Tongue (tissue), 1 donor: ENCODE measurements at regions not wholly inside any gene's neighbourhood (a gene's known extent, or its start where the extent isn't known, plus 50 kb on each side); places are given as distances from the start of the nearest gene placed in this dataset.
"Not testable (repeated sequence)": the region's sequence is repeated elsewhere in the genome, so short reads cannot be mapped to it uniquely, and the experiment has no call there.

Experiments used
- DNase-seq: peaks from one replicate; pipeline ENCODE4 v3.0.0-alpha.2; 2015

GRCh38 chr12:78519422-78519821 lies 345.2 kb upstream of the SYT1 start:
- no peak for DNase-seq

- no peak for DNase-seq
Observed at GRCh38 chr12:78530100-78530765, 334.3 kb upstream of the SYT1 start.

DNA sequence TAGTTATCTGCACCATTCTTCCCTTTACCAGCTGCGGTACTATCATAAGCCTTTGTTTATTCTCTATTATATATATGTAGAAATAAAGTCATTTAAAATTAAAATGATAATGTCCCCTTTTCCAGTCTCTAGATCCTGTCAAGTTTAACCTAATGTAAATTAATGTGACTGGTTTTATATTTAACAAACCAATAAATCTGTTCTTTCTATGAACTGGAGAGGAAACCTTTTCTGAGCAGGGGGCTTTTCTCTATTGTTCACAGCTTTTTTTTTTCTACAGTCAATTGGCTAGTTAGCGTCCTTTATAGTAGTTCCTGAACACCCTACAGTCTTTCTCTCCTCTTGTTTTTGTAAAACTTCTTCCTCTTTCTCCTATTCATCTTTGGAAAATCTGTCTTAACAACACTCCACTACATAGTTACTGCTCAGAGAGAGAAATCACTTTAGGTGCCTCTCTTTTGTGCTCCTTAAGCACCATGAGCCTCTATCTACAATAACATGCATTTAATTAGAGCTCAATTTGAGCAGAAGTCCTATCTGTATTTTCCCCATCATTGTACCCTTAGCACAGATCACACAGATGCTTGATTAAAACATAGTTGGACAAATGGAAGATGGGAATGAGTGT lies 332.6 kb upstream of the SYT1 start:
- no peak for DNase-seq

DNA sequence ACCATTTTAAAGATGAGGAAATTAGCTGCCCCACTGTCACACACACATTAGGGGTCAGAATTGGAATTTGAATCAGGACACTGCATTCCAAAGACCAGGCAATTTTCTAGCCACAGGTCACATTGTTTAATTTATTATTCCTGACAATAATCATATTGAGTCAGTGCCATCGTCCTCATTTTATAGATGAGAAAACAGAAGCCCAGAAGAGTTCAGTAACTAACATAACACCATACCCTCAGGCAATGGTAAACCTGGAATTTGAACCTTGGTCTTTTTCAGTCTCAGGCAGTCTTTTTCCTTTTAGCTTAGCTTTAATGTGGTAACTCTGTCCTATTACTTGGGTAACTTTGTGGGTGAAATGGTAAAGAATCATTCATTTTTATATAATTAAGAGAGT lies 330.3 kb upstream of the SYT1 start:
- no peak for DNase-seq

DNA sequence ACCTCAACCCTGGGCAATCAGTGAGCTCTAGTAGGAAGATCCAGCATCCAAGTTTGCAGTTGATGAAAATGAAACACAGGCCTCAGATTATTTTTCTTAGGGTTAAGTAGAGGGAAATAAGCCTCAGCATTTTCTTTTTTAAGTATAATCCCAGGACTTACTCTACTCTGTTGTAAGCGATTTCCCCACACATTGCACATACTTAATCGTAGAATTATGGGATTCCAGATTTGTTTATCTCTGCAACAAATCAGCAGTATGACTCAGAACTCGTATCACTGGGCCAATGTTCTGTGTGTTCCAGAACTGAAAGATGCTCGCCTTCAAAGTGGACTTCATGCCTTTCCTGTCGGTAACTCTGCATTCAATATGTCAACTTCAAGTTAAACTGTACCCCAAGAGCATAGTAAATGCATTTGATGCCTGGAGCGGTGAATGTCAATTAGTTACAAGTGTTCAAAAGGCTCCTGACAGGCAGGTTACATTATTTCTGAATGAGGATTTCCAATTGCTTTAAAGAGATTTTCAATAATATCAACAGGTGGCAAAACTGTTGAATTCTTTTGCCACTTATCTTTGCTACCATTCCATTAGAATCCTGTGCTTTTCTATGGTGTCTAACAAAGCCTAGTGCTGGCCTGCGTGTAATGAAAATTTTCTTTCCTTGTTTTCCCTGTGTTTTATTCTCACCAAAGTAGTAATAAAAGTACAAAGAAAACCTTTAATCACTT lies 323.8 kb upstream of the SYT1 start:
- no peak for DNase-seq

DNA sequence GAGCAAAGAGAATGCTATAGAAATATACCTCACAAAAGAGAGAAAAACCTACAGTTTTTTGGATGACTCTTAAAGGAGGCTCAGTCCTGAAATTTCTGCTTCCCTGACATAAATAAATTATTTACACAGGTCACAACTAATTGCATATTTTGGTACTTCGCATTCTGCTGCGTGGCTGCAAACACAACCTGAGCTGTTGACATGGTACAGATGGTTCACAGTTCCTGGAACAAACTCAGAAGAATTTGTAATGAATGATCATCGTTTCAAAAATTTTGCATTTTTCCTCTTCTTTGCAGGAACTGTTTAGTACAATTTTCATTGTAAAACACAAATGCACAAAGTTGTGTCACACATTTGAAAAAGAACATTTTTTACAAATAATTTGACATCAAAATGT lies 313.7 kb upstream of the SYT1 start:
- no peak for DNase-seq

DNA sequence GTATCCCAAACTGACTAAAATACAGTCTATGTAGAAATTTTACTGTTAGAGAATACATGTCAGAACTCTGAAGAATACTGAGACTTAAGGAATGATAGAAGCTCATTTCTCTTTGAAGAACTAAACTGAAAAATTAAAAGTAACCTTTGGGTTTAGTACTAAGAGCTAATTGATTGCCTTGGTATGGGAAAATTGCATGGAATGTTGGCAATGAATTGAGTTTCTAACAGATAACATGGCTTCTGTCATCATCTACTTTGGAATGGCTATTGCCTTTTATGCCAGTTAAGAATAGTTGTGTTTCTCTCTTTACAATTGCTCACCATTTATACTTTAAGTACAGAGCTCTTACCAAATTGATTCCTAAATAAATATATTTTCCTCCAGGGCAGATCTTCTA lies 308.8 kb upstream of the SYT1 start:
- DNase-seq = no peak

GRCh38 chr12:78556651-78557050 lies 307.9 kb upstream of the SYT1 start:
- no peak for DNase-seq

DNA sequence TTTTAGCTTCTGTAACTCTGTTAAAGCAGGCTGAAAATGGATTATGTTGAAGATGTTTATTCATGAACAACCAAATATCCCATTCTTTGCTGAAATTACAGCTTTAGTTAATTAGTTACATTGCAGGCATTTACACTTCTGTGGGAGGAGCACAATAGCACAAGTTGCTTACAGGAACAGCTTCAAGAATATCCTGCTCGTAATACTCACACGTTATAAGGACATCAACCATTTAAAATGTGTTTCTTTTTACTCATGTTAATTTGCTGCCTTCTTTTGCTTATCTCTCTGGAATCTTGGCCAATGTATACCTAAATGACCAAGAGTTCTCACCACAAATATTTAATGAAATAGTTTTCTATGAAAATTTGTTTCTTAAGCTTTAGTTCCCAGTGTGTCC lies 305.2 kb upstream of the SYT1 start:
- DNase-seq = no peak

- no peak for DNase-seq
Observed at GRCh38 chr12:78559886-78560285, 304.7 kb upstream of the SYT1 start.

GRCh38 chr12:78560633-78561032 lies 303.9 kb upstream of the SYT1 start:
- DNase-seq = no peak

- no peak for DNase-seq
Observed at GRCh38 chr12:78562368-78563205, 302.0 kb upstream of the SYT1 start.

- no peak for DNase-seq
Observed at GRCh38 chr12:78563826-78564225, 300.7 kb upstream of the SYT1 start.

- no peak for DNase-seq
Observed at GRCh38 chr12:78566456-78566855, 298.1 kb upstream of the SYT1 start.

GRCh38 chr12:78568321-78569020 lies 296.1 kb upstream of the SYT1 start:
- DNase-seq = no peak

DNA sequence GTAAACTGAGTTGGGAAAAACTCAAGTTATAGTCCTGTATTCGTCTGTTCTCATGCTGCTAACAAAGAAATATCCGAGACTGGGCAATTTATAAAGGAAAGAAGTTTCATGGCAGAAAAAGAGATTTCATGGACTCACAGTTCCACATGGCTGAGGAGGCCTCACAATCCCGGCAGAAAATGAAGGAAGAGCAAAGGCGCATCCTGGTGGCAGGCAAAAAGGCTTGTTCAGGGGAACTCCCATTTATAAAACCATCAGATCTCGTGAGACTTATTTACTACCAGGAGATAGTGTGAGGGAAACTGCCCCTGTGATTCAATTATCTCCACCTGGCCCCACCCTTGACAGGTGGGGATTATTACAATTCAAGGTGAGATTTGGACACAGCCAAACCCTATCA lies 292.6 kb upstream of the SYT1 start:
- DNase-seq = no peak

- not testable (repeated sequence) for DNase-seq
Observed at GRCh38 chr12:78575208-78575607, 289.4 kb upstream of the SYT1 start.

DNA sequence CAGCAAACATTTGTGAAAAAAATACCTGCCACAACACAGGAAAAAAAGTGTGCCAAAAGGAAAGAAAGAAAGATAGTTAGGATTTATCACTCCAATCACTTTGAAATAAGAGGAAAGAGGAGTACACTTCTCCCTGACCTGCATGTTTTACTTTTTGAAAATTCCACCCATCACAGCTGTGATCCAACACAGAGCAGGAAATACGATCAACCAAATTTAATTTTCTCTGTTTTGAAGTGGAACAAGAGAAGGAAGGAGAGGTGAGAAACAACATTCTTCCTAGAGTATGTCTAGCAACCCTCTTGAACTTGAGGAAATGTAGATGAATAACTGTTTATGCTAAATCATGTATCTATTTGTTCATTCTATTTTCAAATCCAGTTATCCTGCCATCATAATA lies 284.7 kb upstream of the SYT1 start:
- no peak for DNase-seq

DNA sequence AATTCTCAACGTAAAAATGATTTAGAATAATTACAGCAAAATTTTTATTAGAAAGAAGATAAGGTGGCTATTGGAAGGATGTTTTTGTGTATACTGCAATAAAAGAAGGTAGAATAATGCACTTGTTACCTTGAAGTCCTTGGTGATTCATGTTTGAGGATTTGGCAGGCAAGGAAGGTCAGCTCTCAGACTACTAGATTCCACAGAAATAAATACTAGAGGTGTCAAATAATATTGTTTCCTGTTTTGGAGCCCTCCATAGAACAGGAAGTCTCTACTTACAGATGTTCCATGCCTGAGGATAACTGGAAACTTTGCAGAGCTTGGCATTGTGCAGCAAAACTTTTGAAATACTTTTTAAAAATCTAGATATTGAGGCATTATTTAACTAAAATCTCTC lies 284.3 kb upstream of the SYT1 start:
- DNase-seq = no peak

- no peak for DNase-seq
Observed at GRCh38 chr12:78584695-78585094, 279.9 kb upstream of the SYT1 start.

DNA sequence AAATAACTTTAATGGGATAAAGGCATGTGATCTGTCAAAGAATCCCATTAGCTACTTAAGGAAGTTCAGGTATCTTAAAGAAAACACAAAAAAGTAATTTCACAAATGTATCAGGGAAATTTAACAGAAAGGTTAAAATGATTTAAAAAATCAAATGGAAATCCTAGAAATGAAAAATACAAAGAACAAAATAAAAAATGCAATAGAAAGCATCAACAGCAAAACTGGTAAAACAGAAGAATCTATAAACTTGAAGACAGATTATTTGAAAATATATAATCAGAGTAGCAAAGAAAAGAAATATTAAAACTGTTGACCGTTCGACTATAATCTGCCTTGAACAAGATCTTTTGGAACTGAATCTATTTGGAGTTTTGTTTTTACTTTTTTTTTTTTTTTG lies 279.4 kb upstream of the SYT1 start:
- no peak for DNase-seq

GRCh38 chr12:78586790-78587189 lies 277.8 kb upstream of the SYT1 start:
- no peak for DNase-seq
